Smooth muscle cell (in vitro differentiated cells): ENCODE measurements at regions not wholly inside any gene's neighbourhood (a gene's known extent, or its start where the extent isn't known, plus 50 kb on each side); places are given as distances from the start of the nearest gene placed in this dataset.
A peak's percentile ranks its signal among the peaks of the same experiment; 100 is the strongest.

ENCODE experiments used
- DNase-seq: peaks from one replicate; lab custom pipeline; 2025; ENCODE audit not compliant: unreplicated experiment; lab: John Stamatoyannopoulos, UW
- H2AFZ ChIP-seq: fragments of 200-600 bp; sonication (generic); 2 replicates; pipeline ENCODE4 v1.6.0; 2016; ENCODE audit warnings: antibody characterized with exemption, low read depth, mild to moderate bottlenecking
- H3F3A ChIP-seq: fragments of 200-600 bp; sonication (generic); 2 replicates; pipeline ENCODE4 v1.6.0; 2017; ENCODE audit warnings: antibody characterized with exemption, low read depth
- H3K27ac ChIP-seq: fragments of 200-600 bp; sonication (generic); 2 replicates; pipeline ENCODE4 v1.5.1; 2016; ENCODE audit warnings: low read depth, mild to moderate bottlenecking
- H3K27me3 ChIP-seq: fragments of 200-600 bp; sonication (generic); 2 replicates; pipeline ENCODE4 v1.6.1; 2016; ENCODE audit warnings: low read depth, mild to moderate bottlenecking
- H3K36me3 ChIP-seq: fragments of 200-600 bp; sonication (generic); 2 replicates; pipeline ENCODE4 v1.5.1; 2016; ENCODE audit warnings: low read depth
- H3K4me1 ChIP-seq: fragments of 200-600 bp; sonication (generic); 2 replicates; pipeline ENCODE4 v1.5.1; 2016; ENCODE audit warnings: low read depth
- H3K4me2 ChIP-seq: fragments of 200-600 bp; sonication (generic); 2 replicates; pipeline ENCODE4 v1.6.0; 2016; ENCODE audit warnings: mild to moderate bottlenecking
- H3K4me3 ChIP-seq: fragments of 200-600 bp; sonication (generic); 2 replicates; pipeline ENCODE4 v1.5.1; 2016; ENCODE audit warnings: mild to moderate bottlenecking
- H3K79me2 ChIP-seq: fragments of 200-600 bp; sonication (generic); 2 replicates; pipeline ENCODE4 v1.6.0; 2016; ENCODE audit warnings: low read depth, mild to moderate bottlenecking
- H3K9ac ChIP-seq: fragments of 200-600 bp; sonication (generic); 2 replicates; pipeline ENCODE4 v1.6.0; 2016; ENCODE audit warnings: low read depth
- H3K9me3 ChIP-seq: fragments of 200-600 bp; sonication (generic); replicated peaks from 2 replicates; pipeline ENCODE4 v1.5.1; 2016; ENCODE audit warnings: low read depth
- H4K20me1 ChIP-seq: fragments of 200-600 bp; sonication (generic); 2 replicates; pipeline ENCODE4 v1.6.0; 2016; ENCODE audit warnings: low read depth
- CTCF ChIP-seq: fragments of 200-600 bp; sonication (generic); IDR thresholded peaks from 2 replicates; pipeline ENCODE4 v1.5.1; 2017; ENCODE audit warnings: borderline replicate concordance, mild to moderate bottlenecking, antibody characterized with exemption; ENCODE audit not compliant: insufficient read depth, poor library complexity, severe bottlenecking
- WGBS: methylation state at CpG from one replicate; pipeline ENCODE4 v1.1.7; 2016; ENCODE audit warnings: low lambda C conversion rate; 5-methylcytosine and 5-hydroxymethylcytosine counted together

GRCh38 chr2:190820416-190820815, 60.2 kb upstream of the GLS start:
- no peak overlapping the region for H3K4me3 ChIP-seq
- H3K27ac ChIP-seq = peak overlapping the region; percentile 75

GRCh38 chr2:190822043-190822442, 58.6 kb upstream of the GLS start:
- DNase-seq = no peak
- Histone ChIP-seq H3K9ac (no peak overlapping the region), H3K4me3 (no peak overlapping the region), H3K9me3 (no peaks in the 10 kb centered on the region), H3F3A (peaks cover 5% of the 10 kb centered on the region), H3K27me3 (no peaks in the 10 kb centered on the region), H3K4me1 (no peaks in the 10 kb centered on the region), H3K27ac (no peak overlapping the region), H2AFZ (no peak overlapping the region), H3K4me2 (no peak overlapping the region), H4K20me1 (no peaks in the 10 kb centered on the region), H3K36me3 (no peaks in the 10 kb centered on the region), H3K79me2 (no peaks in the 10 kb centered on the region)
- TF ChIP-seq CTCF = no peak
- 87% methylated on average over 1 of the region's 1 CpG for WGBS

More at GRCh38 chr2:190820416-190820815, 60.2 kb upstream of the GLS start:
- Histone ChIP-seq H3K36me3 (no peaks in the 10 kb centered on the region), H3F3A (peaks cover 5% of the 10 kb centered on the region), H3K27me3 (no peaks in the 10 kb centered on the region), H3K4me1 (no peaks in the 10 kb centered on the region), H3K9me3 (no peaks in the 10 kb centered on the region), H4K20me1 (no peaks in the 10 kb centered on the region), H3K79me2 (no peaks in the 10 kb centered on the region), H2AFZ (no peak overlapping the region), H3K9ac (no peak overlapping the region), H3K4me2 (peak overlapping the region; percentile 8)
- no peak for TF ChIP-seq CTCF
- 79% methylated on average over 1 of the region's 1 CpG for WGBS
- DNase-seq = no peak

- no peak for TF ChIP-seq CTCF
- H3K4me3 ChIP-seq = no peak overlapping the region
- 97% methylated on average over 3 of the region's 3 CpGs for WGBS
- no peaks in the 10 kb centered on the region for H3K4me1 ChIP-seq
- no peaks in the 10 kb centered on the region for H3K79me2 ChIP-seq
- no peaks in the 10 kb centered on the region for H3K9me3 ChIP-seq
- H3K27me3 ChIP-seq = no peaks in the 10 kb centered on the region
- DNase-seq = no peak
- H3F3A ChIP-seq = no peaks in the 10 kb centered on the region
- H3K4me2 ChIP-seq = no peak overlapping the region
- H3K27ac ChIP-seq = no peak overlapping the region
- no peak overlapping the region for H2AFZ ChIP-seq
- H4K20me1 ChIP-seq = no peaks in the 10 kb centered on the region
- no peak overlapping the region for H3K9ac ChIP-seq
- no peaks in the 10 kb centered on the region for H3K36me3 ChIP-seq
Measured at GRCh38 chr2:190827720-190828119, 52.9 kb upstream of the GLS start.

GRCh38 chr2:190829642-190830041, 51.0 kb upstream of the GLS start:
- H3K4me3 ChIP-seq = no peak overlapping the region
- H2AFZ ChIP-seq = no peak overlapping the region
- no peaks in the 10 kb centered on the region for H3K4me1 ChIP-seq
- DNase-seq = no peak
- no peak overlapping the region for H3K27ac ChIP-seq
- no peaks in the 10 kb centered on the region for H3K36me3 ChIP-seq
- no peaks in the 10 kb centered on the region for H3K9me3 ChIP-seq
- H3K4me2 ChIP-seq = no peak overlapping the region
- 94% methylated on average over 1 of the region's 1 CpG for WGBS
- no peaks in the 10 kb centered on the region for H4K20me1 ChIP-seq
- no peaks in the 10 kb centered on the region for H3K79me2 ChIP-seq
- no peak for TF ChIP-seq CTCF
- H3K9ac ChIP-seq = no peak overlapping the region
- no peaks in the 10 kb centered on the region for H3F3A ChIP-seq
- H3K27me3 ChIP-seq = no peaks in the 10 kb centered on the region
